ENCODE measurements at regions not wholly inside any gene's neighbourhood (a gene's known extent, or its start where the extent isn't known, plus 50 kb on each side); places are given as distances from the start of the nearest gene placed in this dataset.

- intact Hi-C loops (cut with DNase I, micrococcal nuclease) = loop anchor here (5.0 to 10.0 kb wide), 2 partner anchors 285 to 292 kb away; no protein-coding TSS in a partner anchor
- ATAC-seq (no peak), DNase-seq (no peak)
These were observed 132.6 kb upstream of the ZNF236 start for GRCh38 chr18:76689646-76690264.

GRCh38 chr18:76688724-76689472 is 133.5 kb upstream of the ZNF236 start:
- DNase-seq (no peak), ATAC-seq (no peak)
- intact Hi-C loops (cut with DNase I, micrococcal nuclease) = loop anchor here in 1 of 2 donors (5.0 kb wide), 1 partner anchor 292 kb away; no protein-coding TSS in a partner anchor

- DNase-seq (no peak), ATAC-seq (no peak)
- intact Hi-C loops (cut with DNase I, micrococcal nuclease) = loop anchor here in 1 of 2 donors (5.0 kb wide), 1 partner anchor 290 kb away; no protein-coding TSS in a partner anchor
These were observed 134.9 kb upstream of the ZNF236 start for GRCh38 chr18:76687304-76687962.

GRCh38 chr18:76686737-76687231 is 135.6 kb upstream of the ZNF236 start:
- intact Hi-C loops (cut with DNase I, micrococcal nuclease) = loop anchor here in 1 of 2 donors (5.0 kb wide), 1 partner anchor 289 kb away; no protein-coding TSS in a partner anchor
- DNase-seq (peak; percentile 45 to 48), ATAC-seq (peak; percentile 86)

GRCh38 chr18:76685860-76686259 is 136.5 kb upstream of the ZNF236 start:
- DNase-seq (no peak), ATAC-seq (no peak)
- intact Hi-C loops (cut with DNase I, micrococcal nuclease) = loop anchor here in 1 of 2 donors (5.0 kb wide), 1 partner anchor 289 kb away; no protein-coding TSS in a partner anchor

- ATAC-seq = no peak
- no peak for DNase-seq
- intact Hi-C loops (cut with DNase I, micrococcal nuclease) = loop anchor here in 1 of 2 donors (5.0 kb wide), 1 partner anchor 288 kb away; no protein-coding TSS in a partner anchor
These were observed 137.0 kb upstream of the ZNF236 start for GRCh38 chr18:76685402-76685801.

- intact Hi-C loops (cut with DNase I, micrococcal nuclease) = no loop called here
- ATAC-seq (no peak), DNase-seq (no peak)
These were observed 138.1 kb upstream of the ZNF236 start for GRCh38 chr18:76684265-76684664.

GRCh38 chr18:76679945-76680344 is 142.4 kb upstream of the ZNF236 start:
- DNase-seq (no peak), ATAC-seq (no peak)
- intact Hi-C loops (cut with DNase I, micrococcal nuclease) = no loop called here

- intact Hi-C loops (cut with DNase I, micrococcal nuclease) = no loop called here
- DNase-seq (no peak), ATAC-seq (no peak)
These were observed 143.1 kb upstream of the ZNF236 start for GRCh38 chr18:76679259-76679658.

GRCh38 chr18:76678248-76678647 is 144.1 kb upstream of the ZNF236 start:
- ATAC-seq (no peak), DNase-seq (no peak)
- intact Hi-C loops (cut with DNase I, micrococcal nuclease) = no loop called here

- intact Hi-C loops (cut with DNase I, micrococcal nuclease) = no loop called here
- DNase-seq = no peak
- no peak for ATAC-seq
These were observed 147.8 kb upstream of the ZNF236 start for GRCh38 chr18:76674596-76674995.

GRCh38 chr18:76673281-76674185 is 148.8 kb upstream of the ZNF236 start:
- DNase-seq (no peak), ATAC-seq (no peak)
- intact Hi-C loops (cut with DNase I, micrococcal nuclease) = no loop called here

GRCh38 chr18:76672627-76673026 is 149.7 kb upstream of the ZNF236 start:
- DNase-seq = no peak
- ATAC-seq = no peak
- intact Hi-C loops (cut with DNase I, micrococcal nuclease) = no loop called here

GRCh38 chr18:76670564-76671288 is 151.6 kb upstream of the ZNF236 start:
- intact Hi-C loops (cut with DNase I, micrococcal nuclease) = no loop called here
- ATAC-seq = no peak
- DNase-seq = no peak

- ATAC-seq (no peak), DNase-seq (no peak)
- intact Hi-C loops (cut with DNase I, micrococcal nuclease) = no loop called here
These were observed 153.8 kb upstream of the ZNF236 start for GRCh38 chr18:76668546-76668945.

GRCh38 chr18:76668119-76668518 is 154.2 kb upstream of the ZNF236 start:
- intact Hi-C loops (cut with DNase I, micrococcal nuclease) = no loop called here
- DNase-seq (no peak), ATAC-seq (no peak)

- intact Hi-C loops (cut with DNase I, micrococcal nuclease) = no loop called here
- no peak for ATAC-seq
- DNase-seq = no peak
These were observed 154.8 kb upstream of the ZNF236 start for GRCh38 chr18:76667603-76668002.

GRCh38 chr18:76662626-76663025 is 159.7 kb upstream of the ZNF236 start:
- intact Hi-C loops (cut with DNase I, micrococcal nuclease) = no loop called here
- ATAC-seq (no peak), DNase-seq (no peak)

All from left colon (tissue), 2 donors.